ENCODE measurements at regions not wholly inside any gene's neighbourhood (a gene's known extent, or its start where the extent isn't known, plus 50 kb on each side); places are given as distances from the start of the nearest gene placed in this dataset.

- no peak for DNase-seq
Measured at GRCh38 chr18:57991552-57991951, 52.5 kb upstream of the NEDD4L start.

GRCh38 chr18:57989536-57989935, 54.5 kb upstream of the NEDD4L start:
- no peak for DNase-seq

GRCh38 chr18:57984490-57985115, 59.4 kb upstream of the NEDD4L start:
- no peak for DNase-seq

- DNase-seq = no peak
Measured at GRCh38 chr18:57983965-57984364, 60.1 kb upstream of the NEDD4L start.

GRCh38 chr18:57983472-57983871, 60.6 kb upstream of the NEDD4L start:
- no peak for DNase-seq

GRCh38 chr18:57982372-57983021, 61.5 kb upstream of the NEDD4L start:
- no peak for DNase-seq

- DNase-seq = no peak
Measured at GRCh38 chr18:57981308-57982028, 62.6 kb upstream of the NEDD4L start.

- DNase-seq = no peak
Measured at GRCh38 chr18:57980573-57981307, 63.3 kb upstream of the NEDD4L start.

GRCh38 chr18:57976230-57976773, 67.7 kb upstream of the NEDD4L start:
- no peak for DNase-seq

- DNase-seq = no peak
Measured at GRCh38 chr18:57975805-57976204, 68.2 kb upstream of the NEDD4L start.

- DNase-seq = no peak
Measured at GRCh38 chr18:57974585-57975265, 69.3 kb upstream of the NEDD4L start.

GRCh38 chr18:57973889-57974288, 70.1 kb upstream of the NEDD4L start:
- no peak for DNase-seq

- DNase-seq = no peak
Measured at GRCh38 chr18:57970356-57971095, 73.5 kb upstream of the NEDD4L start.

- DNase-seq = no peak
Measured at GRCh38 chr18:57969824-57970223, 74.2 kb upstream of the NEDD4L start.

- DNase-seq = no peak
Measured at GRCh38 chr18:57965246-57965645, 78.8 kb upstream of the NEDD4L start.

GRCh38 chr18:57961876-57962505, 82.0 kb upstream of the NEDD4L start:
- no peak for DNase-seq

- no peak for DNase-seq
Measured at GRCh38 chr18:57961411-57961810, 82.6 kb upstream of the NEDD4L start.

GRCh38 chr18:57959278-57959677, 84.7 kb upstream of the NEDD4L start:
- no peak for DNase-seq

- no peak for DNase-seq
Measured at GRCh38 chr18:57957210-57957609, 86.8 kb upstream of the NEDD4L start.

GRCh38 chr18:57956491-57956890, 87.5 kb upstream of the NEDD4L start:
- no peak for DNase-seq

GRCh38 chr18:57954935-57955334, 89.1 kb upstream of the NEDD4L start:
- no peak for DNase-seq

Measured in activated CD4-positive, alpha-beta T cell treated with anti-CD3 and anti-CD28 coated beads, Interleukin-2, amount 50 U/mL, for 1 hour (primary cell).